ENCODE measurements at regions not wholly inside any gene's neighbourhood (a gene's known extent, or its start where the extent isn't known, plus 50 kb on each side); places are given as distances from the start of the nearest gene placed in this dataset.
A peak's percentile ranks its signal among the peaks of the same experiment; 100 is the strongest.
"Not testable (repeated sequence)": the region's sequence is repeated elsewhere in the genome, so short reads cannot be mapped to it uniquely, and the experiment has no call there.

GRCh38 chr9:62837254-62837911 lies 1647.5 kb downstream of the SPATA31A7 start:
- peak; percentile 22 to 35 for DNase-seq

DNA sequence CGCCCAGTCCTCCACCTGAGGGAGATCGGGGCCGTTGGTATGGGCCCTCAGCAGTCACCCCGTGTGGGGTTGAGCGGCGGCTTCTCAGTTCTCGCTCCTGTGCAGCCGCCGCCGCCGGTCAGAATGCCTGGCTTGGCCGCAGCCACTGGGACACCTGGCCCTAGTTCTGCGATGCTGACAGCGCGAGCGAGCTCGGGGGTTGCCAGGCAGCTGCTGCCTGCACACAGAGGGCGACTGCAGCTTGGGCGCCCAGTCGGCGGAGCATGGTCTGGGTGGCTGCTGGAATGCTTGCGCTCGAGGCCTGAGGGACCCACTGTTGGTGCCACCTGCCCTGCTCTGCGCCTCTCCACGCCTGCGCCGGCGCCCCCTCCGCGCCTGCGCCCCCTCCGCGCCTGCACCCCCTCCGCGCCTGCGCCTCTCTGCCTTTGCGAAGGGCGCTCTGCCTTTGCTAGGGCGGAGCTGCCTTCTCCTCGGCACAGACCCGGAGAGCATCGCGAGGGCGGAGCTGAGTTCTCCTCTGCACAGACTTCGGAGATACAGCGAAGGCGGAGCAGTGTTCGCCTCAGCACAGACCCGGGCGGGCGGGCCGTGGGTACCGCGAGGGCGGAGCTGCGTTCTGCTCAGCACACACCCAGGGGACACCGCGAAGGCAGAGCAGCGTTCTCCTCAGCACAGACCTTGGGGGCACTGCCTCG lies 1648.3 kb downstream of the SPATA31A7 start:
- DNase-seq, result peak; percentile 91 to 94

DNA sequence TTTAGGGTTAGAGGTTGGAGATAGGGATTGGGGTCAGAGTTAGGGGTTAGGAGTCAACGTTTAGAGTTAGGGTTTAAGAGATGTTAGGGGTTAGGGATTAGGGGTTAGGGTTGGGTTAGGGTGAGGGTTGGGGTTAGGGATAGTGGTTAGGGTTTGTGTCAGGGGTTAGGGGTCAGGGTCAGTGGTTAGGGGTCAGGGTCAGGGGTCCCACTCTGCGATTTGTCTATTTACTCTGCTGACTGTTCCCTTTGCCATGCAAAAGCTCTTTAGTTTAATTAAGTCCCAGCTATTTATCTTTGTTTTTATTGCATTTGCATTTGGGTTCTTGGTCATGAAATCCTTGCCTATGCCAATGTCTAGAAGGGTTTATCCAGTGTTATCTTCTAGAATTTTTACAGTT lies 1649.3 kb downstream of the SPATA31A7 start:
- DNase-seq, result not testable (repeated sequence)

DNA sequence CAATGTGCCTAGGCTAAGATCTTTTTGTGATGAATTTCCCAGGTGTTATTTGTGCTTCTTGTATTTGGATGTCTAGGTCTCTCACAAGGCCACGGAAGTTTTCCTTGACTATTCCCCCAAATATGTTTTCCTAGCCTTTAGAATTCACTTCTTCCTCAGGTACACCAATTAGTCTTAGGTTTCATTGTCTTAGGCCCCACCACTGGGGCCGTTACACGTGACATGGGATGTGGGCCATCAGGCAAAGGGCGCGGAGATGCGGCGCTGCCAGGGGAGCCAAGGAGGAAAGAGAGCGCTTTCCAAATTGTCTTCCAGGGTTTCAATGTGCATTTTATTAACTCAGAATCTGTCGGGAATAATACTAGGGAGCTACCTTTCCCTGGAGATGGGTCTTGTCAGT lies 1653.3 kb downstream of the SPATA31A7 start:
- not testable (repeated sequence) for DNase-seq

- not testable (repeated sequence) for DNase-seq
Measured at GRCh38 chr9:62843706-62844290, 1654.0 kb downstream of the SPATA31A7 start.

DNA sequence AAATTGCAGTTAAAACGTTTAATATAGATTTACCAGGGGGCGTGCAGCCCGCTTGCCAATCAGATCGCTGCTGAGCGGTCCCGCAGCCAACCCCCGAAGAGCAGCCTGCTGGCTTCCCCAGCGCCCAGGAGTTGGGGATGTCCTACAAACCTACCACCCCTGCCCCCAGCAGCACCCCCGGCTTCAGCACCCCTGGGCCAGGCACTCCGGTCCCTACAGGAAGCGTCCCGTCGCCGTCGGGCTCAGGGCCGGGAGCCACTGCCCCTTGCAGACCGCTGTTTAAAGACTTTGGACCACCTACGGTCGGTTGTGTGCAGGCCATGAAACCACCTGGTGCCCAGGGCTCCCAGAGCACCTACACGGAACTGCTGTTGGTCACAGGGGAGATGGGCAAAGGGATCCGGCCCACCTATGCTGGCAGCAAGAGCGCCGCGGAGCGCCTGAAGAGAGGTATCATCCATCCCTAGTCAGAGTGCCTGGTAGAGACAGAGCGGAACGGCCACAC lies 1654.9 kb downstream of the SPATA31A7 start:
- not testable (repeated sequence) for DNase-seq

DNA sequence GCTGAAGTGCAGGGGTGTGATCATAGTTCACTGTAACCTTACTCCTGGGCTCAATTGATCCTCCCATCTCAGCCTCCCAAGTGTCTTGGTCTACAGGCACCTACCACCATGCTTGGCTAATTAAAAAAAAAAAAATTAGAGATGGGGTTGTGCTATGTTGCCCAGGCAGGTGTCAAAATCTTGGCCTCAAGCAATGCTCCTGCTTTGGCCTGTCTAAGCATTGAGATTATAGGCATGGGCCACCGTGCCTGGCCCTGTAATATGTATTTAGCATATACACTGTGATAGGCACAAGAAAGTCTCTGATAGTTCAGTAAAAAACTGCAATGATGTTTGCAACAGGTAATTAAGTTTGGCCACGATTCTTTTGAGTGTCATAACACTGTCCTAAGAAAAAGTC lies 1658.4 kb downstream of the SPATA31A7 start:
- not testable (repeated sequence) for DNase-seq

DNA sequence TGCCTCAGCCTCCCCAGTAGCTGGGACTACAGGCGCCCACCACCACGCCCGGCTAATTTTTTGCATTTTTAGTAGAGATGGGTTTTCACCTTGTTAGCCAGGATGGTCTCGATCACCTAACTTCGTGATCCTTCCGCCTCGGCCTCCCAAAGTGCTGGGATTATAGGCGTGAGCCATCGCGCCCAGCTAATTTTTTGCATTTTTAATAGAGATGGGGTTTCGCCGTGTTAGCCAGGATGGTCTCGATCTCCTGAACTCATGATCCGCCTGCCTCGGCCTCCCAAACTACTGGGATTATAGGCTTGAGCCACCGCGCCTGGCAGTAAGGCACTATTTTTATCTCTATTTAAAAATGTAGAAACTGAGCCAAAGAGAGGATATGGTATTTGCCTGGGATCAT lies 1660.2 kb downstream of the SPATA31A7 start:
- not testable (repeated sequence) for DNase-seq

DNA sequence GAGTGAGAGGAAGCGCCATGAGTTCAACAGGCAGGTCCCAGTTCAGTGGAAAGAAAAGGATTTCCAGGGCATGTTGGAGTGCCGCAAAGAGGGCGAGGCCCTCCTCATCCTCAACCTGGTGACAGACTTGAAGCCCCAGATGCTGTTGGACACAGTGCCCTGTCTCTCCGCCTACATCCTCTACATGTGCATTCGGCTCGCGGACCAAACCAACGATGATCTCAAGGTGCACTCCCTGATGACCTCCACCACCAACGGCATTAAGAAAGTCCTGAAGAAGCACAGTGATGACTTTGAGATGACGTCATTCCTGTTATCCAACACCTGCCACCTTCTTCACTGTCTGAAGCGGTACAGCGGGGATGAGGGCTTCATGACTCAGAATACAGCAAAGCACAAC lies 1667.4 kb downstream of the SPATA31A7 start:
- not testable (repeated sequence) for DNase-seq

DNA sequence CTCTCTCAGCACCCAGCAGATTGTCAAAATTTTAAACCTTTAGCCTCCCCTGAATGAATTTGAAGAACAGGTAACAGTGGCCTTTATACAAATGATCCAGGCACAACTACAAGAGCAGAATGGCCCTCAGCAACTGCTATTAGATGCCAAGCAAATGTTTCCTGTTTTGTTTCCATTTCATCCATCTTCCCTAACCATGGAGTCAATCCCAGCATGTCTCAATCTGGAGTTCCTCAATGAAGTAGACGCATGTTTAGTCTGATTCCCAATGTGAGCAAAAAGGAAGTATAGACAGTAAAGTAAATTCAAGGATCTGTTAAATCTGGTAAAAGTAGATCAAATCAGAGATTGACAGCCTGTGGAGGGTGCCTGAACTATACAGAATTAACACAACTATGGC lies 1668.4 kb downstream of the SPATA31A7 start:
- DNase-seq, result not testable (repeated sequence)

DNA sequence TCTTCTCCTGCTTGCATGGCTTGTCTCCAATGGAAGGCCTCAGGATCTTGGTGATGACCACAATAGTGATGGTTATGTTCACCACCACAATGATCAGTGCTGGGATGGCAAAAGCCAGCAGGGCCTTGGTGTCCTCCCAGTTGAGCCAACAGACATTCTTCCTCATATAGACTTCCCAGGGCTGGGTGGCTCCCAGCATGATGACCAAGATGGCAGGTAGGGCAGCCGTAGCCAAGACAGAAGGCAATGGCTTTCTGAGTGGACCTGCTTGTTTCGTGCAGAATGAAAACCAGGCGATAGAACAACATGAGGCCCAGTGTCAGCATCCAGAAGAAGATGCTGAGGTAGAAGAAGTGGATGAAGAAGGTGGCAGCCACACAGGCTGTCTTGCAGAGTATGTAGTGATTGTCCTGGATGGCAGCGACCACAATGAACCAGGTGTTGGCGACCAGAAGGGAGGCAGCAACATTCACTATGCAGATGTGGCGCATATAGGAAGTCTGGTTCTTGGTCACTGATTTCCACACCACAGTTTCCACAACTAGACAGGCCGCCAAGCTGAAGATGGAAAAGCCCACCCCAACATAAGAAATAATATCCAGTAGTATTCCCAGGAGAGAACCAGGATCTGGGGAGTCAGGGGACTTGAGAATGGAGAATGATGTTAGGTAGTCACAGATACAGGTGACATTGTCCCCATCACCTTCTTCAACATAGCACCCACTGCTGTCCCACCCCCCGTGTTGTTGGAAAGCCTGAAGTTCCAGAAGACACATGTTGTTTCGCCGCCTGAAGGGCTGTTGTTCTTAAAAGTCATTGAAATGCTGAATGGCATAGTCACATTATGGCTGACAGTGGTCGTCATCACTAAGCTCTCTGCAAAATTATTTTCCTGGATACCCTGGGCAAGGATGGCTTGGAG lies 1671.4 kb downstream of the SPATA31A7 start:
- DNase-seq, result not testable (repeated sequence)

- DNase-seq, result not testable (repeated sequence)
Measured at GRCh38 chr9:62862180-62862579, 1672.3 kb downstream of the SPATA31A7 start.

GRCh38 chr9:62863319-62863718 lies 1673.5 kb downstream of the SPATA31A7 start:
- DNase-seq, result not testable (repeated sequence)

- not testable (repeated sequence) for DNase-seq
Measured at GRCh38 chr9:62863867-62864266, 1674.0 kb downstream of the SPATA31A7 start.

DNA sequence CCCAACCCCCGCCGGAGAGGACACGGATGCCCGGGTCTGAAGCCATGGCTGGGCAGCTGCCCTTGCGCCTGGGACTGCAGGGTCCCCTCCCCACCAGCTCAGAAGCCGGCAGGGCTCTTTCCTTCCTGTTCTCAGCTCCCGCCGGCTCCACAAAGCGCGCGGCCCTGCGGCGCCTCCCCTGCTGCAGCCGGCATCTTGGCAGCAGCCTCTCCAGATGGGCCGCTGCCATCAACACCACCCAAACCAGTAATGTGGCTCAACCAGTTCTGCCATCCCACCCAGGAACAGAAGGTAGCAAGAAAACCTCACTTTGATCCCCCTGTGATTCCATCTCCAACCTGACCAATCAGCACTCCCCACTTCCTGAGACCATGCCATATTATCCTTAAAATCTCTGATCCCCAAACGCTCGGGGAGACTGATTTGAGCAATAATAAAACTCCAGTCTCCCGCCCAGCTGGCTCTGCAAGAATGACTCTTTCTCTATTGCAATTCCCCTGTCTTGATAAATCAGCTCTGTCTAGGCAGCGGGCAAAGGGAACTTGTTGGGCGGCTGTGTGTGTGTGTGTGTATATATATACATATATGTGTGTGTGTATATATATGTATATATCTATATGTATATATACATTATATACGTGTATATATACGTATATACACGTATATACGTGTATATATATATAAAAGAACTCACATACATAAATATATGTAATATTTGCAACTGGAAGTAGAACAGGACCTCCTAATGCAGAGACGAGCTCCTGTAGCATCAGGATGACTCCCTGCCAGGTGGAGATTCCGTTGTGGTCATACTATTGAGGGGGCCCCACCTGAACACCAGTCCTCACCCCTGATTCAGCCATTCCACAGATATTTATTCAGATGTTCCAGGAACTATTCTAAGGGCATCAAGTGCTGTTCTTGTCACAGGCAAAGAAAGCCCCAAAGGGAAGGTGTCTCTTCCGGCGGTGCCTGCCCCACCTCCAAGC lies 1674.9 kb downstream of the SPATA31A7 start:
- not testable (repeated sequence) for DNase-seq

DNA sequence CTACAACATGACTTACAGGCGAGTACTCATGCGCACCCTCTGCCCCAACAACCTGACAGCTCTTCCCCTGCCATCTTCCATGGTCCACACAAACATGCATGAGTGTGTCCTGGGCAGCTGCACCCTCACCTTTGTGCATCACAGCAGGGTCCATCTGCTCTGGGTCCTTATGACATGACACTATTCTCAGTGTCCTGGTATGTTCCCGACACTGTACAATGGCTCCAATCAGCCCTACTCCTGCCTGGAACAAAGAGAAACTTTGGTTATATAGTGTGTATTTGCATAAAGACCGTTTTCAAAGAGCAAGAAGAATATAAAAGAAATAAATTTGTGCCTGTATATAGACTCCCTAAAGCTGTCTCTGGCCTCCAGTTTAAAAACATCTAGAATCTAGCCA lies 1679.2 kb downstream of the SPATA31A7 start:
- DNase-seq, result not testable (repeated sequence)

DNA sequence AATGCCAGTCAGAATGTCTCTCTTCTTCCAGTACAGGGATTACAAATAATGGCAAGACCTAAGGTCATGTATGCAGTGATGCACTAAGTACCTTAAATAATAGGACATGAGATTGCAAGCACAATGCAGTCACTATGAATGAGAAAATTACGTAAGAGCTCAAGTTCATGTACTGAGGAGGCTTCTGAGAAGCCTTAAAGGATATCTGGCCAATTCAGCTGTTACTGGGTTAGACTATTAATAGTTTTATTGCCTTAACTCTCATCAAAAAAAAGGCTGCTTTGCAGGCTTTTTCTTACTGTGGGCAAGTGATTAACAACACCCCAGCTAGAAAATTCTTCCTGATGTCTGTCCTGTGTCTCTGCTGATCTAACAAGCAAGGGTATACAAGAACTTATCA lies 1681.9 kb downstream of the SPATA31A7 start:
- DNase-seq, result not testable (repeated sequence)

DNA sequence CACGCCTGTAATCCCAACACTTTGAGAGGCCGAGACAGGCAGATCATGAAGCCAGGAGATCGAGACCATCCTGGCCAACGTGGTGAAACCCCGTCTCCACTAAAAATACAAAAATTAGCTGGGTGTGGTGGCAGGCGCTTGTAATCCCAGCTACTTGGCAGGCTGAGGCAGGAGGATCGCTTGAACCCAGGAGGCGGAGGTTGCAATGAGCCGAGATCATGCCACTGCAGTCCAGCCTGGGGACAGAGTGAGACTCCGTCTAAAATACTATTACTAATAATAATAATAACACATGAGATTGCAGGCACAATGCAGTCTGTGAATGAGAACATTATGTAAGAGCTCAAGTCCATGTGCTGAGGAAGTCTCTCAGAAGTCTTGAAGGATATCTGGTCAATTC lies 1684.4 kb downstream of the SPATA31A7 start:
- not testable (repeated sequence) for DNase-seq

DNA sequence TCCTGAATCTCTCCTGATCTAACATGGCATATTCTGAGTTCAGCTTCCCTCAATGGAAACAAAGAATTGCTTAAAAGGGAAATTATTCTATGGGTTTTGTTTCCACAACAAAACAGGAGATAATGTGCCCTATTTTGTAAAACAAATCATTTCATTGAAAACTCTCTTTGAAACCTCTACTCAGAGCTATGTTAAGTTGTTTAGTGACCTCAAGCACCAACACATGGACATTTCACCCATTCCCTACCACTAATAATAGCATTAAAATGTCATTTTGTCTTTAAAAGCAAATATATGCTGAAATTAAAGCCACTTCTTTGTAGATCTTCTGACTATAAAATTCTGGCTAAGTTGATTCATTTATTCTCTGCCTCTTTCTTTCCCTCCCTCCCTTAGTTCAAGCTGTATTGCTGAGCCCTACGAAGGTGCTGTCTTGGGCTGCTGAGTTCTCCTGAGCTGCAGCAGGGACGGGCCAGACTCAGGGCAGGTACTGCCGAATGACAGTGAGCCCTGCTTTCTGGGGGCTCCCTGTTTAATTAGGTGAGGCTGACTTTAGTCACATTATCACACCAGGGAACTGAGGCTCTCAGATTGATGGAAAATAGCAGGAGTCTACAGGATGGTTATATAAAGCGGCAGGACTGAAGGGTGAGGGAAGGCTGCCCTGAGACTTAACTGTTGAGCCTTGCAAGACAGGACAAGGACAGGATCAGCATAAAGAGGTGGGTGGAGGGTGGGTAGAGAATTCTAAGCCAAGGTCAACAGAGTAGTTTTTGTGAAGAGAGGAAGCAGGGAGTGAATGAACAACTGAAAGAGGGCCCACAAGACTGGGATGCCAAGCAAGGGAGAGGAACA lies 1685.1 kb downstream of the SPATA31A7 start:
- DNase-seq, result not testable (repeated sequence)

DNA sequence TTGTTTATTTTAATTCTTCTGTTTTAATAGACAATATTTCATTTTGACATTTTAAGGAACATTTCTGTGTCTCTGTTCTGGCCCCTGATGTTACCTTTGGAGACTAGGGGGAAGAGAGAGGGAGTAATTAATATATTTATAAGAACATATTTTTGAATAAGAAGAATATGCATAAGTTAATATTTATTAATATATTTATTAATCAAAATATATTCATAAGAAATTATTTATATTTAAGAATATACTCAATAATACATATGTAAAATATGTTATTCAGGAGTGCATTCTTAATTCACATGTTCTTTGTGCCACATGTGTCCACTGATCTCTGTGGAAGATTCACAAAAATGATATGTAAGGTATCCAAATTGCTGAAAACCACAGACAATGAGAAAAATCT lies 1687.7 kb downstream of the SPATA31A7 start:
- not testable (repeated sequence) for DNase-seq
